Epithelial cell of prostate (primary cell): ENCODE measurements at regions not wholly inside any gene's neighbourhood (a gene's known extent, or its start where the extent isn't known, plus 50 kb on each side); places are given as distances from the start of the nearest gene placed in this dataset.

Experiments used
- DNase-seq: peaks from one replicate; pipeline ENCODE4 v3.0.0-alpha.2; 2011; ENCODE audit warnings: low read depth, low spot score
- H3K27ac ChIP-seq: fragments of 450-650 bp; 2 replicates; pipeline ENCODE4 v1.5.1; 2017; ENCODE audit warnings: mild to moderate bottlenecking

GRCh38 chr7:20026762-20027161, 190.4 kb downstream of the MACC1 start:
- H3K27ac ChIP-seq = no peak overlapping the region
- DNase-seq = no peak

- no peak overlapping the region for H3K27ac ChIP-seq
- DNase-seq = no peak
These were observed 195.4 kb downstream of the MACC1 start for GRCh38 chr7:20021831-20022230.

DNA sequence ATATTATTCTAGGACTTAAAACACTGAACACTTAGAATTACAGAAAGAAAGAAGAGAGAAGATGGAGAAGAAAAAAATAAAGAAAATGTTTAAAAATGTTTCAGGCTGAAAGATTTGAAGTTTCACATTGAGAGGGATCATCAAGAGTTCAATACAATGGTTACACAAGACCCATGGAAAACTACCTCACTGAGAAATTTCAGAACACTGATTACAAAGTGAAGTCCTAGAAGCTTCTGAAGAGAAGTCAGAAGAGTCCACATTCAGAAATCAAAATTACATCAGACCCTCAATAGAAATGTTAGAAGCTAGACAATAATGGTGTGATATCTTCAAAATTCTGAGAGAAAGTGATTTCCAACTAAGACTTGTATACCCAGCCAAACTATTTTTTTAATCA, 196.1 kb downstream of the MACC1 start:
- DNase-seq = no peak
- no peak overlapping the region for H3K27ac ChIP-seq

- no peak for DNase-seq
- no peak overlapping the region for H3K27ac ChIP-seq
These were observed 197.3 kb downstream of the MACC1 start for GRCh38 chr7:20019757-20020432.

- no peak for DNase-seq
- H3K27ac ChIP-seq = no peak overlapping the region
These were observed 200.5 kb downstream of the MACC1 start for GRCh38 chr7:20016669-20017068.

DNA sequence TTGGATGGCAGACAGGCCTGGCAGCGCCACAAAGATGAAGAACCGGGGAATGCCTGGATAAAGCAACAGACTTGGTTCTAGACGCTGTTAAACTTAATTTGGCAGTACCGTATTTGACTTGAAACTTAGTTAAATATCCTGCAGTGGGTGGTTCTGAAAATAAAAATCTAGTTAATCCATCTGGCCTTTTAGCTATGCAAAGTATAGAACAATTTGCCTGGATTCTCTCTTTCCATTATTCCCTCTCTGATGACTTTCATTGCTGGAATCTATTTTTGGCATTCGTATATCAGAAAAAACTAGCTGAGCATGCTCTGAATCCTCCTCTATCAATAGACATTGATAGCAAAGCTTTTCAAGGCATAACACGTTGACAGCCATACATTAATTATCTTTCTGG, 203.6 kb downstream of the MACC1 start:
- no peak for DNase-seq
- H3K27ac ChIP-seq = no peak overlapping the region

DNA sequence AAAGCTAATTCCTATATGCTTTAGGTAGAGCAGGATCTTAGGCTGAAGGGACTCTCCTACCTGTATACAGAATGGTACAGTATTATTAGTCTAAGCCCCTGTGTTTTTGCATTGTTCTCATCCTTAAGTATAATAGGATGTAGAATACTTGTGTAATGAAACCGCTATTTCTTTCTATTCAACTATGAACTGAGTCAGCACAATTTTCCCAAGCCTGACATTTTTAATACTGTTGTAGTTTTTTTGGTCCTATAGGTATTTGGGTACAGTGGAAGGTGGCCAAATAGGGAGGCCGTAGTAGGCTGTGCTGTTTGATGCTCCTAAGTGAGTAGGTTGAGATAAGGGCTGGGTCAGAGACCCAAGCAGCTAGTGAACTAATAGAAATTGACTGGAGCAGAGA, 205.1 kb downstream of the MACC1 start:
- no peak overlapping the region for H3K27ac ChIP-seq

DNA sequence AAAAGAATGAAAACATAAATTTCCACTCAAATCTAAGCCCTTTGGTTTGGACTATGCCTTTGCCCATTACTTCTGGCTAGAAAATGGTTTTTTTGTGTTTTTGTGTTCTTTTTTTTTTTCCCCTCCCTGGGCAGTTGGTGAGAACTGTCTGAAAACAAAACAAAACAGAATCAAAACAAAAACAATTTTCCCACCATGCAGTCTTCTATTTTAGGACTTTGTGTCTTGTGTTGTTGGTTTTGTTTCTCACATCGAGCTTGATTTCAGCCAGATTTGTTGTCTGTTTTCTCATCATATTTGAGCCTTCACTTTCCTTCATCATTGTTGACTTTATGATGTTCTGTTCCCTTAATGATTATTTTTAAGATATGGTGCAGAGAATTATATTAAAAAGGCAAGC, 206.3 kb downstream of the MACC1 start:
- no peak overlapping the region for H3K27ac ChIP-seq
- no peak for DNase-seq

More for the DNA sequence above, 205.1 kb downstream of the MACC1 start:
- DNase-seq = no peak

DNA sequence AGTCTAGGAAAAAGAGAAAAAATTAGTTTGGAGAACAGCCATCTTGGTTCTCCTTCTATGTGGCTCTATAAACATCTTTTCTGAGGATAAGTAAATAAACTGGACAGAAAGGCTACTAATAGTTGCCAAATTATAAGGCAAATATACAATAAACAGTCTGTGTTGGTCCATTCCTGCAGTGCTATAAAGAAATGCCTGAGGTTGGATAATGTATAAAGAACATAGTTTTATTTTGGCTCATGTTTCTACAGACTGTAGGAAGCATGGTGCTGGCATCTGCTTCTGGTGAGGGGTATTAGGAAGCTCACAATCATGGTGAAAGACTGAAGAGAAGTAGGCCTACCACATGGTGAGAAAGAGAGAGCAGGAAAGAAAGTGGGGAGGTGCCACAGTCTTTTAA, 209.7 kb downstream of the MACC1 start:
- H3K27ac ChIP-seq = no peak overlapping the region
- no peak for DNase-seq

DNA sequence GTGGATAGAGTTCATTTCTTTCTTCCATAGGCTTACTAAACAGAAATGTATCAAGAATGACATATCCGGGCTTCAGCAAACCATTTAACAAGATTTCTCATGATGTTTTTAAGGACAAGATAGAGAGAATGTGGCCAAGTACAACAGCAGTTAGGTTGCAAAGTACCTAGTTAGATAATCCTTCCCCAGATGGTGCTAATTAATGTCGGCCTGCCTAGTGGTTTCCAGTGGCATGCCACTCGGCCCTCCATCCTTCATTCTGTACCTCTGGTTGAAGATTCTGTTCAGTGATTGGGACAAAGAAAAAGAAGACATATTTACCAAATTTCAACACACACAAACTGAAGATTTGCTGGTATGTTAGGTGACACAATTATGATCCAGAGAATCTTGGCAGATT, 212.1 kb downstream of the MACC1 start:
- no peak for DNase-seq
- no peak overlapping the region for H3K27ac ChIP-seq

DNA sequence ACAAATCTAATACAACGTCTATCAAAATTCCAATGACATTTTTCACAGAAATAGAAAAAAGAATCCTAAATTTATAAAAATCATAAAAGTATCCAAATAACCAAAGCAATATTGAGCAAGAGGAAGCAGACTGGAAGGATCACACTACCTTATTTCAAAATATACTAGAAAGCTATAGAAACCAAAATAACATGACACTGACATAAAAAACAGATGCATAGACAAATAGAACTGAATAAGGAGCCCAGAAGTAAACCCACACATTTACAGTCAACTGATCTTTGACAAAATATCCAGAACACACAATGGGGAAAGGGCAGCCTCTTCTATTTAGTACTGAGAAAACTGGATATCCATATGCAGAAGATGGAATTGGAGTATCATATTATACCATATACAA, 217.5 kb downstream of the MACC1 start:
- no peak for DNase-seq
- H3K27ac ChIP-seq = no peak overlapping the region

DNA sequence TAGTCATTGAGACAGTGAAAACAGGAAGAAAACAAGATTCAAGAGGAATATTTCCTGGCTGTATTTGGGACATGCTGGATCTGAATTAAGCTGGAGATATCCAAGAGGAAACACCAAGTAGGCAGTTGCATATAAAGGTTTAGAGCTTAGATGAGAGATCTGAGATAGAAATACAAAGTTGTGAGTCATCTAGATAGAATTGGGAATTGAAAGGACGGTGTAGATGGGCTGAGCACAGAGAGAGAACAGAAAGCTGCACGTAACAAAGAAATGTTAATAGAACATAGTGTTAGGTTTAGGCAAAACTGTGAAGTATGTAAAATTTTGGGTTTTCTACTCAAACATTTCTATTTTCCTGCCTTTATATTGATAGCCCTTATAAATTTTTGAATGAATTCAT, 218.5 kb upstream of the TMEM196 start:
- H3K27ac ChIP-seq = no peak overlapping the region
- DNase-seq = no peak

DNA sequence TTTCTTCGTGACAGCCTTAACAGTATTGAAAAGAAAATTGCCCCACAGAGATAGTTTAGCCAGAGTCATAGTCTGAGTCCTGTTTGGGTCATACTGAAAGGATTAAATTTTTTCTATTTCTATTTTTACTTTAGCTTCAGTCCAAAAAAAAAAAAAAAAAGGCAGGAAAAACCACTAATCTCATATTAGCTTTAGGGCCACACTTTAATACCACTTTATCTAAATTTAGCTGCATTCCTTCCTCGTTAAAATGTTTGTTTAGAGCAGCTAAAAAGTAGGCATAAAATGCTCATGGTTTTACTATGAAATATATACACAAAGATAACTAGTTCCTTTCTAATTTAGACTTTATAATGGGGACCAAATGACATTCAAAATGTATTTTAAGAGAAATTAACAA, 216.5 kb upstream of the TMEM196 start:
- H3K27ac ChIP-seq = no peak overlapping the region
- no peak for DNase-seq

DNA sequence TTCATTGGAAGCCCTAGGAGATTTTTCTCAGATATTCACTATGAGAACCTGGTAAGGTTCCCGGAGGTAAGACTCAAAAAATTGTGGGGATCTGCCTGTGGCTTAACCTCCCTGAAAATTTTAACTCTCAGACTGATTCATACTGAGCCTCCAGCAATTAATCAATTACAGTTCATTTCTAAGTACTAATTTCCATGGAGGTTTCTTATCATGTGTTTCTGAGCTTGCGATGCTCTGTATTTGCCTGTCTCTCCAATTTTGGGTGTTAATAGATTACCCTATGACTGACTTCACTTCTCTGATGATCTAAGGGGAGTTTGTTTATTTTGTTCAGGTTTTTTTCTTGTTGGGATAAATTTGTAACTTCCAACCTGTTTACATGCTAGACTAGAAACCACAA, 215.4 kb upstream of the TMEM196 start:
- no peak overlapping the region for H3K27ac ChIP-seq
- no peak for DNase-seq

- H3K27ac ChIP-seq = no peak overlapping the region
- no peak for DNase-seq
These were observed 210.8 kb upstream of the TMEM196 start for GRCh38 chr7:19984231-19984632.

DNA sequence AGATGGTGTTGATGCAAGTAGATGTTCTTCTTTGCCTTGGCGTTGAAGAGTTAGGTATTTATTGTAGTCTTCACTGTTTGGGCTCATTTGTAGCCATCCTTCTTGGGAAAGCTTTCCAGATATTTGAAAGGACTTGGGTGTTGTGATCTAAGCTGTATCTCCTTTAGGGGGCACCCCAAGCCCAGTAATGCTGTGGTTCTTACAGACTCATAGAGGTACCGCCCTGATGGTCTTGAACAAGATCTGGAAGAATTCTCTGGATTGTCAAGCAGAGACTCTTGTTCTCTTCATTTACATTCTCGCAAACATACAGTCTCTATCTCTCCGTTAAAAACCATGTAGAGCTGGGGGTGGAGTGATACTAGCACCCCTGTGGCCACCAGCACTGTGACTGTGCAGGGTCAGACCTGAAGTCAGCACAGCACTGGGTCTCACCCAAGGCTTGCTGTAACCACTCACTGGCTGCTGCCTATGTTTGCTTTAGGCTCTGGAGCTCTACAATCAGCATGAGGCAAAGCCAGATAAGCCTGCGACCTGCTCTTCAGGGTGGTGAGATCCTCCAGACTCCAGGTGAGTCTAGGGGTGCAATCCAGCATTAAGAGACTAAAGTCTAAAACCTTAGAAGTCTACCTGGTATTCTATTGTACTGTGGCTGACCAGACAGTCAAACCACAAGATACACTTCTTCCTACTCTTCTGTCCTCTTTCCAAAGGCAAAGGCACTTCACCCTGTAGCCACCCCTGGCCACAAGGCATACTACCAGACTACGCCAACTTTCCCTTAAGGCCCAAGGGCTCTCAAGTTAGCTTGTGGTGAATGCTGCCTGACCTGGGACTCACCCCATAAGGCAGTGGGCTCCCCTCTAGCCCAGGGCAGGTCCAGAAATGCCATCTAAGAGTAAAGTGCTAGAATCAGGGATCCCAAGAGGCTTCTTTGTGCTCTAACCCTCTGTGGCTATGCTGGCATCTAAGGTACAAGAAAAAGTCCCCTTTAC, 209.7 kb upstream of the TMEM196 start:
- DNase-seq = no peak
- H3K27ac ChIP-seq = no peak overlapping the region

DNA sequence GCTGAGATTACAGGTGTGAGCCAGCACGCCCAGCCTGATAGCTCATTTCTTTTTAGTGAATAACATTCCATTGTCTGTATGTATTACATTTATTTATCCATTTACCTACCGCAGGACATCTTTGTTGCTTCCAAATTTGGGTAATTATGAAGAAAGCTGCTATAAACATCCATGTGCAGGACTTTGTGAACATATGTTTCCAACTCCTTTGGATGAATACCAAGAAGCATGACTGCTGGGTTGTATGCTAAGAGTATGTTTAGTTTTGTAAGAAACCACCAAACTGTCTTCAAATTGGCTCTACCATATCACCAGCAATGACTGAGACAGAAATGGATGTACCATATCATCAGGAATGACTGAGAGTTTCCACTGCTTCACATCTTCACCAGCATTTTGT, 200.2 kb upstream of the TMEM196 start:
- no peak overlapping the region for H3K27ac ChIP-seq

GRCh38 chr7:19972876-19973275, 199.5 kb upstream of the TMEM196 start:
- no peak for DNase-seq
- H3K27ac ChIP-seq = no peak overlapping the region

More for the DNA sequence above, 200.2 kb upstream of the TMEM196 start:
- DNase-seq = no peak

GRCh38 chr7:19971956-19972355, 198.5 kb upstream of the TMEM196 start:
- no peak overlapping the region for H3K27ac ChIP-seq
- DNase-seq = no peak

- H3K27ac ChIP-seq = peak overlapping the region; percentile 62
- no peak for DNase-seq
These were observed 197.1 kb upstream of the TMEM196 start for GRCh38 chr7:19970514-19970913.

DNA sequence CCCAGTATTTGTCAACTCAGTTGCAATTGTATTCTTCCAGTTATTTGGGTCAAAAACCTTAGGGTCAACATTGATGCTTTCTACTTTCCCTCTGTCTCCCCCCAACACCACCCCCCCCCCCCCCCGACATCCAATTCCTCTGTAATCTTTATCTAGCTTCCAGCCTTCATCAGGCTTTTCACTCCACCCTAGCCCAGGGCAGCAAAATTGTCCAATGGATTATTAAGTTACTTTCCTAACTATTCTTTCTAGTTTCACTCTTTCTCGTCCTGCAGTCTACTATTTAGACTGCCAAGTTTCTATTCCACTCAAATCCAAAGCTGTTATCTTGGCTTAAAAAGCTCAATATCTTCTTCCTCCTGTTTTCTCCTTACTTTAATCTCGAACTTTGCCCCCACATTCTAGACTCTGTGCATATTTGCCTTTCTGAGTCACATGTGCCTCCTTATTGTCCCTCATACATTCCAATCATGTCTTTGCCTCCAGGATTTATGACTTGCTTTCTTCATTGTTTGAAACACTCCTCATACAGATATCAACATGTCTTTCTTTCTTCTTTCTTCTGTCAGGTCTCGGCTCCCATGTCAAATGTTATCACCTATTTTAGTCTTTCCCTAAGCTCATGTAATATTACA, 196.6 kb upstream of the TMEM196 start:
- peak overlapping the region; percentile 62 for H3K27ac ChIP-seq
- no peak for DNase-seq
